ENCODE measurements at regions not wholly inside any gene's neighbourhood (a gene's known extent, or its start where the extent isn't known, plus 50 kb on each side); places are given as distances from the start of the nearest gene placed in this dataset.

- DNase-seq: no peak
Measured at GRCh38 chr13:103395139-103395538, 328.9 kb upstream of the SLC10A2 start.

- DNase-seq: no peak
Measured at GRCh38 chr13:103394618-103395017, 328.4 kb upstream of the SLC10A2 start.

- no peak for DNase-seq
Measured at GRCh38 chr13:103391936-103392335, 325.7 kb upstream of the SLC10A2 start.

- no peak for DNase-seq
Measured at GRCh38 chr13:103388839-103389238, 322.6 kb upstream of the SLC10A2 start.

- DNase-seq: no peak
Measured at GRCh38 chr13:103386341-103386740, 320.1 kb upstream of the SLC10A2 start.

GRCh38 chr13:103373916-103374315 lies 307.7 kb upstream of the SLC10A2 start:
- no peak for DNase-seq

GRCh38 chr13:103371271-103371670 lies 305.1 kb upstream of the SLC10A2 start:
- DNase-seq: no peak

- no peak for DNase-seq
Measured at GRCh38 chr13:103370790-103371189, 304.6 kb upstream of the SLC10A2 start.

- no peak for DNase-seq
Measured at GRCh38 chr13:103358255-103358932, 292.2 kb upstream of the SLC10A2 start.

GRCh38 chr13:103356226-103356864 lies 290.1 kb upstream of the SLC10A2 start:
- DNase-seq: no peak

GRCh38 chr13:103354171-103354570 lies 288.0 kb upstream of the SLC10A2 start:
- DNase-seq: no peak

- peak; percentile 52 for DNase-seq
Measured at GRCh38 chr13:103351035-103351828, 285.0 kb upstream of the SLC10A2 start.

- no peak for DNase-seq
Measured at GRCh38 chr13:103350147-103350546, 283.9 kb upstream of the SLC10A2 start.

GRCh38 chr13:103349211-103349980 lies 283.2 kb upstream of the SLC10A2 start:
- peak; percentile 24 for DNase-seq

GRCh38 chr13:103335241-103335640 lies 269.0 kb upstream of the SLC10A2 start:
- no peak for DNase-seq

GRCh38 chr13:103331924-103332323 lies 265.7 kb upstream of the SLC10A2 start:
- DNase-seq: no peak

GRCh38 chr13:103328899-103329298 lies 262.7 kb upstream of the SLC10A2 start:
- no peak for DNase-seq

GRCh38 chr13:103326326-103326725 lies 260.1 kb upstream of the SLC10A2 start:
- no peak for DNase-seq

- DNase-seq: no peak
Measured at GRCh38 chr13:103325672-103326071, 259.5 kb upstream of the SLC10A2 start.

- no peak for DNase-seq
Measured at GRCh38 chr13:103324641-103325040, 258.4 kb upstream of the SLC10A2 start.

GRCh38 chr13:103315711-103316110 lies 249.5 kb upstream of the SLC10A2 start:
- DNase-seq: no peak

GRCh38 chr13:103312467-103312866 lies 246.2 kb upstream of the SLC10A2 start:
- no peak for DNase-seq

GRCh38 chr13:103308667-103309066 lies 242.4 kb upstream of the SLC10A2 start:
- no peak for DNase-seq
